ENCODE measurements at regions not wholly inside any gene's neighbourhood (a gene's known extent, or its start where the extent isn't known, plus 50 kb on each side); places are given as distances from the start of the nearest gene placed in this dataset.

- TF ChIP-seq CTCF (IDR thresholded peaks at IDR 0.05), result no peak
- TF ChIP-seq POLR2A (IDR thresholded peaks at IDR 0.05), result no peak
Observed at GRCh38 chr5:78719504-78720219, 71.1 kb upstream of the LHFPL2 start.
